Hepatocyte (in vitro differentiated cells): ENCODE measurements at regions not wholly inside any gene's neighbourhood (a gene's known extent, or its start where the extent isn't known, plus 50 kb on each side); places are given as distances from the start of the nearest gene placed in this dataset.

Source experiments
- EZH2phosphoT487 ChIP-seq: fragments of 200-600 bp; sonication (generic); IDR thresholded peaks from one replicate; pipeline ENCODE4 v1.6.1; 2018; ENCODE audit warnings: antibody characterized with exemption, mild to moderate bottlenecking, low read depth, moderate library complexity; ENCODE audit not compliant: unreplicated experiment, severe bottlenecking
- TF ChIP-seq, protein P1 (sequence below): fragments of 200-600 bp; sonication (generic); IDR thresholded peaks from 2 replicates; pipeline ENCODE4 v1.5.1; 2016; ENCODE audit warnings: antibody characterized with exemption, mild to moderate bottlenecking; ENCODE audit not compliant: poor library complexity

DNA sequence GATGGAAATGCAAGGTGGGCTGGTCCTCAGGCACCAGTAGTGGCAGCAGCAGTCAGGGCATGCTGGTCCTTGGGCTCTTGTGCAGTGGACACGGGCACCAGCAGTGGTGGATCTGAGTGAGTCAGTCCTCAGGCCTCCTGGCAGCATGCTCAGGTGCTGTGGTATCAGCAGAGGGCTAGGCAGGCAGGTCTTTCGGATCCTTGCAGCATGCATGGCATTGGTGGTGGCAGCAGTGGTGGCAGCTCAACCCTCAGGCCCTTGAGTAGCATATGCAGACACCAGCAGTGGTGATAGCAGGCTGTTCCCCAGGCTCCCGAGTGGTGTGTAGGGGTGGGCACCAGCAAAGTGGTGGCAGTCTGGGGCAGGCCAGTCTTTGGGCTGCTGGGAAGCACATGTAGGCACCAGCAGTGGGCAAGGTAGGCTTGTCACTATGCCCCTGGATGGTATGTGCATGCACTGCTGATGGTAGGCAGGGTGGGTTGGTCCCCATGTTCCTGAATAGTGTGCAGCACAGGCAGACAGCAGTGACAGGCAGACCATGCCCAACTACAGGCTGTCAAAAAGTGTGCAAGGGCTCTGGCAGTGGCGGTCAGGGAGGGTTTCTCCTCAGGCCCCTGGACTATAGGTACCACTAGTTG, 606.0 kb downstream of the ADCYAP1 start:
- TF ChIP-seq, protein P1, sequence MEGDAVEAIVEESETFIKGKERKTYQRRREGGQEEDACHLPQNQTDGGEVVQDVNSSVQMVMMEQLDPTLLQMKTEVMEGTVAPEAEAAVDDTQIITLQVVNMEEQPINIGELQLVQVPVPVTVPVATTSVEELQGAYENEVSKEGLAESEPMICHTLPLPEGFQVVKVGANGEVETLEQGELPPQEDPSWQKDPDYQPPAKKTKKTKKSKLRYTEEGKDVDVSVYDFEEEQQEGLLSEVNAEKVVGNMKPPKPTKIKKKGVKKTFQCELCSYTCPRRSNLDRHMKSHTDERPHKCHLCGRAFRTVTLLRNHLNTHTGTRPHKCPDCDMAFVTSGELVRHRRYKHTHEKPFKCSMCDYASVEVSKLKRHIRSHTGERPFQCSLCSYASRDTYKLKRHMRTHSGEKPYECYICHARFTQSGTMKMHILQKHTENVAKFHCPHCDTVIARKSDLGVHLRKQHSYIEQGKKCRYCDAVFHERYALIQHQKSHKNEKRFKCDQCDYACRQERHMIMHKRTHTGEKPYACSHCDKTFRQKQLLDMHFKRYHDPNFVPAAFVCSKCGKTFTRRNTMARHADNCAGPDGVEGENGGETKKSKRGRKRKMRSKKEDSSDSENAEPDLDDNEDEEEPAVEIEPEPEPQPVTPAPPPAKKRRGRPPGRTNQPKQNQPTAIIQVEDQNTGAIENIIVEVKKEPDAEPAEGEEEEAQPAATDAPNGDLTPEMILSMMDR = no peak
- no peak for TF ChIP-seq EZH2phosphoT487
